BJ (cell line): ENCODE measurements at regions not wholly inside any gene's neighbourhood (a gene's known extent, or its start where the extent isn't known, plus 50 kb on each side); places are given as distances from the start of the nearest gene placed in this dataset.

Experiments
- CTCF ChIA-PET: fragments of 350-600 bp; formaldehyde crosslinking; extraction: SDS; loops from one replicate; lab custom pipeline; 2021; ENCODE audit warnings: antibody characterized with exemption, inconsistent platforms; lab: Yijun Ruan, JAX
- POLR2A ChIA-PET: fragments of 300-600 bp; sonication (Branson Sonifier 250); formaldehyde crosslinking; extraction: SDS; loops from one replicate; lab custom pipeline; 2021; ENCODE audit warnings: antibody characterized with exemption; lab: Charles Lee
- DNase-seq: peaks from one replicate; pipeline ENCODE4 v3.0.0-alpha.2; 2011; ENCODE audit warnings: low read depth
- H3K27me3 ChIP-seq: 2 replicates; pipeline ENCODE4 v1.6.0; 2011; ENCODE audit warnings: low read length; ENCODE audit not compliant: control insufficient read depth, insufficient read depth
- H3K36me3 ChIP-seq: 2 replicates; pipeline ENCODE4 v1.5.1; 2011; ENCODE audit warnings: low read length; ENCODE audit not compliant: control insufficient read depth, insufficient read depth
- H3K4me3 ChIP-seq: 2 replicates; pipeline ENCODE4 v1.5.1; 2011; ENCODE audit warnings: low read depth, mild to moderate bottlenecking, control low read depth, low read length
- TF ChIP-seq, protein P1 (sequence below): IDR thresholded peaks from 2 replicates; pipeline ENCODE4 v1.5.1; 2011; ENCODE audit warnings: low read depth, mild to moderate bottlenecking, control low read depth, inconsistent platforms, low read length, moderate library complexity; ENCODE audit not compliant: insufficient read depth

DNA sequence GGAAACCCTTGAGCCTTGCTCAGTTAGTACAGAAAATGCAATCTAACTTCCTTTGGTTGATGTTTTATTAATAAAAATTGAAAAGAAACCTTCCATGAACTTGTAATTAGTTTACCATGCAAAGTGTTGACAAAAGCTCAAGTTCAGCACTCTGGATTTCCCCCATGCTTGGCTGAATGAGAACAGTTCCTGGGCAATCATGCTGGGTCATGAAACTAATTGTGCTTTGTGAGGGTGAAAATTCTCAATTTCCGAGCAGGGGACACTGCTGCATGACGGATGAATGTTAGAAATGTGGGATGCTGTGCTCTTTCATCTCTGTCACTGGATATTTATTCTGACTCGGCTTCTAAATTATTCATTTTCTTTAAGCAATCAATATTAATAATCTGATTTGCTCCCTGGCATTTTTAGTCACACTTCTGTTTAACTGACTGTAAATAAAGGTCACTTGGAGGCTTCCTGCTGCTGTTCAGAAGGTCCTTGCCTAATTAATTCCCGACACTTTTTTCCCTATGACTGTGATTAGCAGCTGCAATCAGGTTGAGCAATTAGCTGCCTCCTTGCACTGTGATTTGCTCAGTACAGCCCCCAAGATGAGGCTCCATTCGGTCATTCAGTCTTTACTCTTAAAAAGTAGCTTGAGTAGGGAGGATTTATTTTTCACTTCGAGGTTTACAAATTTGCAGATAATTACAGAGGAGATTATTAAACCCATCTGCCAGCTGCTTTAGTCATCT, 678.1 kb upstream of the ZNF608 start:
- POLR2A ChIA-PET = no interaction called here
- DNase-seq = no peak
- Histone ChIP-seq H3K4me3 (no peak overlapping the region), H3K36me3 (no peaks in the 10 kb centered on the region), H3K27me3 (peaks cover 9% of the 10 kb centered on the region)
- CTCF ChIA-PET = no interaction called here
- TF ChIP-seq, protein P1, sequence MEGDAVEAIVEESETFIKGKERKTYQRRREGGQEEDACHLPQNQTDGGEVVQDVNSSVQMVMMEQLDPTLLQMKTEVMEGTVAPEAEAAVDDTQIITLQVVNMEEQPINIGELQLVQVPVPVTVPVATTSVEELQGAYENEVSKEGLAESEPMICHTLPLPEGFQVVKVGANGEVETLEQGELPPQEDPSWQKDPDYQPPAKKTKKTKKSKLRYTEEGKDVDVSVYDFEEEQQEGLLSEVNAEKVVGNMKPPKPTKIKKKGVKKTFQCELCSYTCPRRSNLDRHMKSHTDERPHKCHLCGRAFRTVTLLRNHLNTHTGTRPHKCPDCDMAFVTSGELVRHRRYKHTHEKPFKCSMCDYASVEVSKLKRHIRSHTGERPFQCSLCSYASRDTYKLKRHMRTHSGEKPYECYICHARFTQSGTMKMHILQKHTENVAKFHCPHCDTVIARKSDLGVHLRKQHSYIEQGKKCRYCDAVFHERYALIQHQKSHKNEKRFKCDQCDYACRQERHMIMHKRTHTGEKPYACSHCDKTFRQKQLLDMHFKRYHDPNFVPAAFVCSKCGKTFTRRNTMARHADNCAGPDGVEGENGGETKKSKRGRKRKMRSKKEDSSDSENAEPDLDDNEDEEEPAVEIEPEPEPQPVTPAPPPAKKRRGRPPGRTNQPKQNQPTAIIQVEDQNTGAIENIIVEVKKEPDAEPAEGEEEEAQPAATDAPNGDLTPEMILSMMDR = no peak

DNA sequence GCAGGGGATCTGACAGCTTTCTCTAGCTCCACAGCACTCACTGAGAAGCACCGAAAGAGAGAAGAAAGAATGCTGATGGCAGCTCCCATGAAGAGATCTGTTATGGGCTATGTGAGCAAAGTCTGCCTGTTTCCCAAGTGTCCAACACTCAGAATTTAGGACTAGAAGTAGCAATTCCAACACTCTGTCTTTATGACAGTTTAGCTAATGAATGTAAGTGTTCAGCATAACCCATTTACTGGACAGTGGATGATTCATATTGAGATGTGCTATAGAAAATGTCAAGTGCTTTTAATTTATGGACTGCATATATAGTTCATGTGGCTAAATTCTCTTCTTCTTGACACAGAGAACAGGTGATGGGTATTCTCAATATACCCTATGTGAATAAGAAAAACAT, 683.1 kb upstream of the ZNF608 start:
- CTCF ChIA-PET = no interaction called here
- DNase-seq = no peak
- POLR2A ChIA-PET = no interaction called here
- H3K36me3 ChIP-seq = no peaks in the 10 kb centered on the region
- no peak overlapping the region for H3K4me3 ChIP-seq
- H3K27me3 ChIP-seq = peaks cover 7% of the 10 kb centered on the region
- TF ChIP-seq, protein P1 = no peak

DNA sequence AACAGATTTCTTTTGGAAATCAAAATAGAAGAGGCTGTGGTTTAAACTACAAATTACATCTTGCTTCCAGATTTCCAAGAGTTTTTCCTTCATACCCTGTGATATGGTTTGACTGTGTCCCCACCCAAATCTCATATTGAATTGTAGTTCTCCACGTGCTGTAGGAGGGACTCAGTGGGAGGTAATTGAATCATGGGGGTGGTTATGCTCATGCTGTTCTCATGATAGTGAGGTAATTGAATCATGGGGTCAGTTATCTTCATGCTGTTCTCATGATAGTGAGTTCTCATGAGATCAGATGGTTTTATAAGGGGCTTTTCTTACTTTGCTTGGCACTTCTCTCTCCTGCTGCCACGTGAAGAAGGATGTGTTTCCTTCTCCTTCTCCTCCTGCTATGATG, 687.0 kb upstream of the ZNF608 start:
- H3K4me3 ChIP-seq = no peak overlapping the region
- ChIA-PET POLR2A (no interaction called here), CTCF (interaction anchor here (0.6 kb wide), 1 partner anchor 81 kb away, joined by 3 read pairs; no protein-coding TSS in a partner anchor)
- H3K36me3 ChIP-seq = no peaks in the 10 kb centered on the region
- H3K27me3 ChIP-seq = no peaks in the 10 kb centered on the region
- TF ChIP-seq, protein P1 = no peak
- DNase-seq = no peak

- no peak for DNase-seq
- H3K36me3 ChIP-seq = no peaks in the 10 kb centered on the region
- TF ChIP-seq, protein P1 = no peak
- CTCF ChIA-PET = no interaction called here
- no peaks in the 10 kb centered on the region; the same call in 1 of the 2 replicates for H3K27me3 ChIP-seq
- H3K4me3 ChIP-seq = no peak overlapping the region
- POLR2A ChIA-PET = no interaction called here
Observed at GRCh38 chr5:125439243-125439642, 692.8 kb upstream of the ZNF608 start.

- Histone ChIP-seq H3K4me3 (no peak overlapping the region), H3K36me3 (no peaks in the 10 kb centered on the region), H3K27me3 (no peaks in the 10 kb centered on the region; the same call in 1 of the 2 replicates)
- POLR2A ChIA-PET = no interaction called here
- CTCF ChIA-PET = interaction anchor here (0.6 kb wide), 1 partner anchor 135 kb away, joined by 3 read pairs; no protein-coding TSS in a partner anchor
- TF ChIP-seq, protein P1 = no peak
- DNase-seq = no peak
Observed at GRCh38 chr5:125440905-125441304, 694.5 kb upstream of the ZNF608 start.
